ENCODE measurements at regions not wholly inside any gene's neighbourhood (a gene's known extent, or its start where the extent isn't known, plus 50 kb on each side); places are given as distances from the start of the nearest gene placed in this dataset.
"Not testable (repeated sequence)": the region's sequence is repeated elsewhere in the genome, so short reads cannot be mapped to it uniquely, and the experiment has no call there.

DNA sequence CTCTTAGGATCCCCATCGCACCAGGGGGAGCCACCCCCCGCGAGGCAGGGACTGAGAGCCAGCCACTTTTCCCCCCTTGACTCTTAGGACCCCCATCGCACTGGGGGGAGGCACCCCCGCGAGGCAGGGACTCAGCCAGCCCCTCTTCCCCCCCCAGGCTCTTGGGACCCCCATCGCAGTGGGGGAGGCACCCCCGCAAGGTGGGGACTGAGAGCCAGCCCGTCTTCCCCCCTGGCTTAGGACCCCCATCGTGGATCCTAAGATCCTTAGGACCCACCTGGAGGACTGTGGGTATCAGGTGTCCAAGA is 365.2 kb upstream of the SPRY2 start:
- H3K27ac ChIP-seq: no peak overlapping the region
- H3K9me3 ChIP-seq: peaks cover 0 to 4% (median 0%) of the 10 kb centered on the region in 4 donors
- no peak overlapping the region for H3K4me3 ChIP-seq
- DNase-seq: peak in 1 of 2 donors; percentile 44
- no peak for ATAC-seq (ENCODE audit: low FRiP score in 2 of 2)
- TF ChIP-seq EP300 (IDR thresholded peaks at IDR 0.05): no peak
- TF ChIP-seq, protein P1, sequence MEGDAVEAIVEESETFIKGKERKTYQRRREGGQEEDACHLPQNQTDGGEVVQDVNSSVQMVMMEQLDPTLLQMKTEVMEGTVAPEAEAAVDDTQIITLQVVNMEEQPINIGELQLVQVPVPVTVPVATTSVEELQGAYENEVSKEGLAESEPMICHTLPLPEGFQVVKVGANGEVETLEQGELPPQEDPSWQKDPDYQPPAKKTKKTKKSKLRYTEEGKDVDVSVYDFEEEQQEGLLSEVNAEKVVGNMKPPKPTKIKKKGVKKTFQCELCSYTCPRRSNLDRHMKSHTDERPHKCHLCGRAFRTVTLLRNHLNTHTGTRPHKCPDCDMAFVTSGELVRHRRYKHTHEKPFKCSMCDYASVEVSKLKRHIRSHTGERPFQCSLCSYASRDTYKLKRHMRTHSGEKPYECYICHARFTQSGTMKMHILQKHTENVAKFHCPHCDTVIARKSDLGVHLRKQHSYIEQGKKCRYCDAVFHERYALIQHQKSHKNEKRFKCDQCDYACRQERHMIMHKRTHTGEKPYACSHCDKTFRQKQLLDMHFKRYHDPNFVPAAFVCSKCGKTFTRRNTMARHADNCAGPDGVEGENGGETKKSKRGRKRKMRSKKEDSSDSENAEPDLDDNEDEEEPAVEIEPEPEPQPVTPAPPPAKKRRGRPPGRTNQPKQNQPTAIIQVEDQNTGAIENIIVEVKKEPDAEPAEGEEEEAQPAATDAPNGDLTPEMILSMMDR (IDR thresholded peaks at IDR 0.05): no peak
- TF ChIP-seq POLR2A (IDR thresholded peaks at IDR 0.05): no peak
- TF ChIP-seq POLR2AphosphoS5 (IDR thresholded peaks at IDR 0.05): no peak
- no peaks in the 10 kb centered on the region for H3K27me3 ChIP-seq
- H3K4me1 ChIP-seq: no peaks in the 10 kb centered on the region
- WGBS, 2 donors: 83 to 100% methylated on average over 3 of the region's 10 CpGs
- no peaks in the 10 kb centered on the region for H3K36me3 ChIP-seq

GRCh38 chr13:80705371-80706163 is 364.6 kb upstream of the SPRY2 start:
- no peak overlapping the region for H3K4me3 ChIP-seq
- no peaks in the 10 kb centered on the region for H3K36me3 ChIP-seq
- TF ChIP-seq POLR2A (IDR thresholded peaks at IDR 0.05) (no peak), POLR2AphosphoS5 (IDR thresholded peaks at IDR 0.05) (no peak), EP300 (IDR thresholded peaks at IDR 0.05) (no peak)
- TF ChIP-seq, protein P1 (IDR thresholded peaks at IDR 0.05): no peak
- ATAC-seq (ENCODE audit: low FRiP score in 2 of 2) (peak in 1 of 2 donors; percentile 40), DNase-seq (peak in 1 of 2 donors; percentile 48)
- H3K27ac ChIP-seq: no peak overlapping the region
- 94 to 100% methylated on average over 1 to 11 of the region's 30 CpGs for WGBS, 2 donors
- H3K27me3 ChIP-seq: no peaks in the 10 kb centered on the region
- no peaks in the 10 kb centered on the region for H3K4me1 ChIP-seq
- H3K9me3 ChIP-seq: peaks cover 0 to 5% (median 0%) of the 10 kb centered on the region in 4 donors

GRCh38 chr13:80704369-80704768 is 363.4 kb upstream of the SPRY2 start:
- no peaks in the 10 kb centered on the region for H3K36me3 ChIP-seq
- H3K4me1 ChIP-seq: no peaks in the 10 kb centered on the region
- no peaks in the 10 kb centered on the region for H3K27me3 ChIP-seq
- WGBS, 2 donors: 94 to 99% methylated on average over 7 to 19 of the region's 20 CpGs
- peak in 1 of 2 donors; percentile 37 for ATAC-seq (ENCODE audit: low FRiP score in 2 of 2)
- H3K9me3 ChIP-seq: peaks cover 0 to 9% (median 0%) of the 10 kb centered on the region in 4 donors
- no peak overlapping the region for H3K4me3 ChIP-seq
- TF ChIP-seq, protein P1 (IDR thresholded peaks at IDR 0.05): no peak
- TF ChIP-seq POLR2A (IDR thresholded peaks at IDR 0.05) (no peak), EP300 (IDR thresholded peaks at IDR 0.05) (no peak), POLR2AphosphoS5 (IDR thresholded peaks at IDR 0.05) (no peak)
- DNase-seq: peak in 1 of 2 donors; percentile 53
- no peak overlapping the region for H3K27ac ChIP-seq

- H3K36me3 ChIP-seq: no peaks in the 10 kb centered on the region
- 67 to 92% methylated on average over 1 of the region's 1 CpG for WGBS, 2 donors
- no peaks in the 10 kb centered on the region for H3K27me3 ChIP-seq
- H3K27ac ChIP-seq: no peak overlapping the region
- ATAC-seq (ENCODE audit: low FRiP score in 2 of 2): no peak
- H3K4me3 ChIP-seq: no peak overlapping the region
- no peaks in the 10 kb centered on the region for H3K4me1 ChIP-seq
- DNase-seq: no peak
- TF ChIP-seq, protein P1 (IDR thresholded peaks at IDR 0.05): no peak
- TF ChIP-seq EP300 (IDR thresholded peaks at IDR 0.05) (no peak), POLR2AphosphoS5 (IDR thresholded peaks at IDR 0.05) (no peak), POLR2A (IDR thresholded peaks at IDR 0.05) (no peak)
- peaks cover 0 to 5% (median 3%) of the 10 kb centered on the region in 4 donors for H3K9me3 ChIP-seq
Measured at GRCh38 chr13:80695841-80696240, 354.9 kb upstream of the SPRY2 start.

DNA sequence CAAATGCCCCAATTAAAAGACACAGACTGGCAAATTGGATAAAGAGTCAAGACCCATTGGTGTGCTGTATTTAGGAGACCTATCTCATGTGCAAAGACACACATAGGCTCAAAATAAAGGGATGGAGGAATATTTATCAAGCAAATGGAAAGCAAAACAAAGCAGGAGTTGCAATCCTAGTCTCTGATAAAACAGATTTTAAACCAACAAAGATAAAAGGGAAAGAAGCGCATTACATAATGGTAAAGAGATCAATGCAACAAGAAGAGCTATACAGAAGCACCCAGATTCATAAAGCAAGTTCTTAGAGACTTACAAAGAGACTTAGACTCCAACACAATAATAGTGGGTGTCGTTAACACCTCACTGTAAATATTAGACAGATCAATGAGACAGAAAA is 350.9 kb upstream of the SPRY2 start:
- 72 to 79% methylated on average over 2 of the region's 2 CpGs for WGBS, 2 donors
- not testable (repeated sequence) for H3K4me1 ChIP-seq; H3K27me3 ChIP-seq; H3K4me3 ChIP-seq; H3K9me3 ChIP-seq; H3K36me3 ChIP-seq; ATAC-seq (ENCODE audit: low FRiP score in 2 of 2); H3K27ac ChIP-seq; DNase-seq

Measured in upper lobe of left lung (tissue), 6 donors.